ENCODE measurements at regions not wholly inside any gene's neighbourhood (a gene's known extent, or its start where the extent isn't known, plus 50 kb on each side); places are given as distances from the start of the nearest gene placed in this dataset.

DNA sequence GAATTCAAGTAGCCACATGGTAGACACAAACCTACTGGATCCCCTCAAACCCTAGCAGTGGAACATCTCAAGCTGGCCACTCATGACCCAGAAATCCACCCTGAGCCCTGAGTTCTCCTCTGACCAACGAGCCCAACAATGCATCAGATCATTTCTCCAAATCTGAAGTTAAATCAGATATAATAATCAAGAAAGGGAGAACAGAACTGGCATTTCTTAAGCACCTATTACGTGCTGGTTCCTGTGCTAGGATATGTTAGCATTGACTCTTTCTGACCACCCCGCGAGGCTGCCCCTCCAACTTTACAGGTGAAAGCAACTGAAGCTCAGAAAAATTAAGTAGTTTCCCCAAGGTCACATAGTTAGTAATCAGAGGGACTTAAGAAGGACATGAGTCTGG is 51.5 kb upstream of the CCDC174 start:
- Histone ChIP-seq H4K20me1 (ENCODE audit: insufficient read depth, low read length) (peaks cover 5% of the 10 kb centered on the region), H3K79me2 (ENCODE audit: low read length) (no peaks in the 10 kb centered on the region), H3K9ac (ENCODE audit: low read length) (no peak overlapping the region), H3K9me3 (ENCODE audit: insufficient read depth, low read length) (no peaks in the 10 kb centered on the region), H3K27ac (ENCODE audit: low read length) (no peak overlapping the region), H3K4me2 (ENCODE audit: low read length) (no peak overlapping the region), H3K27me3 (ENCODE audit: low read depth, low read length) (peaks cover 18% of the 10 kb centered on the region), H3K4me1 (ENCODE audit: low read length) (no peaks in the 10 kb centered on the region), H3K4me3 (ENCODE audit: low read length) (no peak overlapping the region), H3K36me3 (replicated peaks; ENCODE audit: low read depth, low read length) (no peaks in the 10 kb centered on the region), H2AFZ (ENCODE audit: low read depth, low read length) (no peak overlapping the region)
- TF ChIP-seq, protein P1, sequence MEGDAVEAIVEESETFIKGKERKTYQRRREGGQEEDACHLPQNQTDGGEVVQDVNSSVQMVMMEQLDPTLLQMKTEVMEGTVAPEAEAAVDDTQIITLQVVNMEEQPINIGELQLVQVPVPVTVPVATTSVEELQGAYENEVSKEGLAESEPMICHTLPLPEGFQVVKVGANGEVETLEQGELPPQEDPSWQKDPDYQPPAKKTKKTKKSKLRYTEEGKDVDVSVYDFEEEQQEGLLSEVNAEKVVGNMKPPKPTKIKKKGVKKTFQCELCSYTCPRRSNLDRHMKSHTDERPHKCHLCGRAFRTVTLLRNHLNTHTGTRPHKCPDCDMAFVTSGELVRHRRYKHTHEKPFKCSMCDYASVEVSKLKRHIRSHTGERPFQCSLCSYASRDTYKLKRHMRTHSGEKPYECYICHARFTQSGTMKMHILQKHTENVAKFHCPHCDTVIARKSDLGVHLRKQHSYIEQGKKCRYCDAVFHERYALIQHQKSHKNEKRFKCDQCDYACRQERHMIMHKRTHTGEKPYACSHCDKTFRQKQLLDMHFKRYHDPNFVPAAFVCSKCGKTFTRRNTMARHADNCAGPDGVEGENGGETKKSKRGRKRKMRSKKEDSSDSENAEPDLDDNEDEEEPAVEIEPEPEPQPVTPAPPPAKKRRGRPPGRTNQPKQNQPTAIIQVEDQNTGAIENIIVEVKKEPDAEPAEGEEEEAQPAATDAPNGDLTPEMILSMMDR (IDR thresholded peaks at IDR 0.05; ENCODE audit: low read depth, low read length) = no peak
- no peak for TF ChIP-seq EZH2phosphoT487 (IDR thresholded peaks at IDR 0.05; ENCODE audit: low read depth)

DNA sequence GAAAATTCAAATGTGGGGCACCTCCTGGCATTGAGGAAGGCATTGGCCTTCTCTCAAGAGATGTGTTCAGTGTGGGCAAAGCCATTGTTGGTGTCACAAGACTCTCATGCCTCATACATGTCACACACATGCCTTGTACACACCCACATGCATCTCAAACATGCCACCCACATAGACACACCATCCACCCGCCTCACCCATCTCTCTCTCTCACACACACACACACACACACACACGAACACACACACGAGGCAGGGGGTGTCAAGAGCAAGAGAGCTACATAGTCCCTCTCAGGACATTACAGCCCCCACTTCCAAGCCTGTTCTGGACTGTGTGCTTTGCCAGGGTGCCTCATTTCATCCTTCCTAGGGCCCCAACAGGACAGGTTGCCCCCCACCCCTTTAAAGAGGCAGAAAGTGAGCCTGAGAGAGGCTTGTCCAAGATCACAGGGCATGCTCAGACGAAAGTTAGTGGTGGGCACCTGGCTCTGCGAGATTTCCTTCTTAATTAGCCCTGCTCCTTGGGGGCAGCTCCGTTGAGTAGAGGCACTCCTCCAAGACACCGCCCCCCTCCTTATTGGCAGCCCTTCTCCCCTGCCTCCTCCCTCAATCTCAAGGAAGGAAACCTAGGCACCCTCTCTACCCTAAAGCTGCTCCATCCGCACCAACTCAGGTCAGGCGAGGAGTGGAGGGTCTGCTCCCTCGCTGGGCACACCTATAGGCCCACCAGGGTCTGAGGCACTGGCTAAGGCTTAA is 50.5 kb upstream of the CCDC174 start:
- Histone ChIP-seq H3K27ac (ENCODE audit: low read length) (no peak overlapping the region), H3K4me3 (ENCODE audit: low read length) (no peak overlapping the region), H3K27me3 (ENCODE audit: low read depth, low read length) (peaks cover 18% of the 10 kb centered on the region), H4K20me1 (ENCODE audit: insufficient read depth, low read length) (peaks cover 5% of the 10 kb centered on the region), H3K9ac (ENCODE audit: low read length) (no peak overlapping the region), H3K9me3 (ENCODE audit: insufficient read depth, low read length) (no peaks in the 10 kb centered on the region), H2AFZ (ENCODE audit: low read depth, low read length) (no peak overlapping the region), H3K4me1 (ENCODE audit: low read length) (no peaks in the 10 kb centered on the region), H3K79me2 (ENCODE audit: low read length) (no peaks in the 10 kb centered on the region), H3K36me3 (replicated peaks; ENCODE audit: low read depth, low read length) (no peaks in the 10 kb centered on the region), H3K4me2 (ENCODE audit: low read length) (no peak overlapping the region)
- TF ChIP-seq, protein P1 (IDR thresholded peaks at IDR 0.05; ENCODE audit: low read depth, low read length) = no peak
- TF ChIP-seq EZH2phosphoT487 (IDR thresholded peaks at IDR 0.05; ENCODE audit: low read depth) = no peak

GRCh38 chr3:14601692-14602005 is 49.9 kb upstream of the CCDC174 start:
- no peaks in the 10 kb centered on the region for H3K4me1 ChIP-seq (ENCODE audit: low read length)
- no peak overlapping the region for H3K9ac ChIP-seq (ENCODE audit: low read length)
- H3K36me3 ChIP-seq (replicated peaks; ENCODE audit: low read depth, low read length) = no peaks in the 10 kb centered on the region
- no peak for TF ChIP-seq EZH2phosphoT487 (IDR thresholded peaks at IDR 0.05; ENCODE audit: low read depth)
- TF ChIP-seq, protein P1 (IDR thresholded peaks at IDR 0.05; ENCODE audit: low read depth, low read length) = no peak
- no peak overlapping the region for H3K4me2 ChIP-seq (ENCODE audit: low read length)
- no peak overlapping the region for H3K4me3 ChIP-seq (ENCODE audit: low read length)
- H3K27me3 ChIP-seq (ENCODE audit: low read depth, low read length) = peaks cover 14% of the 10 kb centered on the region
- peaks cover 5% of the 10 kb centered on the region; the same call in 1 of the 2 replicates for H4K20me1 ChIP-seq (ENCODE audit: insufficient read depth, low read length)
- no peak overlapping the region for H3K27ac ChIP-seq (ENCODE audit: low read length)
- H3K79me2 ChIP-seq (ENCODE audit: low read length) = no peaks in the 10 kb centered on the region
- H2AFZ ChIP-seq (ENCODE audit: low read depth, low read length) = no peak overlapping the region
- H3K9me3 ChIP-seq (ENCODE audit: insufficient read depth, low read length) = no peaks in the 10 kb centered on the region
